ENCODE measurements at regions not wholly inside any gene's neighbourhood (a gene's known extent, or its start where the extent isn't known, plus 50 kb on each side); places are given as distances from the start of the nearest gene placed in this dataset.
"Not testable (repeated sequence)": the region's sequence is repeated elsewhere in the genome, so short reads cannot be mapped to it uniquely, and the experiment has no call there.

DNA sequence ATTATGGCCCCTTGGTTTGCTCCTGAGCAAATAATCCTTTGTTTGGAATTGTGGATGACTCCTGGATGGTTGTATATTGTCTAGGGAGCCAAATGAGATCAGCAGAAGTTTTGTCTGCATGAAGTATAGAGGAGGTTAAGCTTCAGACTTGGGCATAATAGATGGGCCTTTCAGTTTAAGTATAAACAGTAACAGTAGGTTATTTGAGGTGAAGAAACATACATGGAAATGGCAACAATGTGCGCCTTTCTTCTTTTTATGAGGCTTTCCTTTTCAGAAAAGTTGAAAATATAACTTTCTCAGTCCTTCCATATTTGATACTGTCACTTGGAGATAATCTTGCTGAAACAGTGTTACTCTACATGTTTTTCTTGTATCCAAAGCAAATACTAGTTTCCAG lies 63.7 kb upstream of the PPP1R12A start:
- Histone ChIP-seq H3K9me3 (ENCODE audit: low read depth) (no peaks in the 10 kb centered on the region), H4K20me1 (ENCODE audit: low read depth) (no peaks in the 10 kb centered on the region), H2AFZ (replicated peaks) (no peak overlapping the region), H3K9ac (no peak overlapping the region), H3K27me3 (no peaks in the 10 kb centered on the region), H3K27ac (no peak overlapping the region), H3K79me2 (ENCODE audit: low read depth) (no peaks in the 10 kb centered on the region), H3K4me2 (no peak overlapping the region), H3F3A (ENCODE audit: low read depth) (no peaks in the 10 kb centered on the region), H3K4me3 (no peak overlapping the region), H3K4me1 (no peaks in the 10 kb centered on the region), H3K36me3 (no peaks in the 10 kb centered on the region)
- no peak overlapping the region for H3K27ac Mint-ChIP-seq
- H3K9me3 Mint-ChIP-seq: no peaks in the 10 kb centered on the region
- no peaks in the 10 kb centered on the region for H3K36me3 Mint-ChIP-seq
- no peaks in the 10 kb centered on the region for H3K27me3 Mint-ChIP-seq (ENCODE audit: insufficient read depth, low read depth)
- H3K4me1 Mint-ChIP-seq: no peaks in the 10 kb centered on the region
- no peak for TF ChIP-seq EZH2 (IDR thresholded peaks at IDR 0.05)
- TF ChIP-seq, protein P1, sequence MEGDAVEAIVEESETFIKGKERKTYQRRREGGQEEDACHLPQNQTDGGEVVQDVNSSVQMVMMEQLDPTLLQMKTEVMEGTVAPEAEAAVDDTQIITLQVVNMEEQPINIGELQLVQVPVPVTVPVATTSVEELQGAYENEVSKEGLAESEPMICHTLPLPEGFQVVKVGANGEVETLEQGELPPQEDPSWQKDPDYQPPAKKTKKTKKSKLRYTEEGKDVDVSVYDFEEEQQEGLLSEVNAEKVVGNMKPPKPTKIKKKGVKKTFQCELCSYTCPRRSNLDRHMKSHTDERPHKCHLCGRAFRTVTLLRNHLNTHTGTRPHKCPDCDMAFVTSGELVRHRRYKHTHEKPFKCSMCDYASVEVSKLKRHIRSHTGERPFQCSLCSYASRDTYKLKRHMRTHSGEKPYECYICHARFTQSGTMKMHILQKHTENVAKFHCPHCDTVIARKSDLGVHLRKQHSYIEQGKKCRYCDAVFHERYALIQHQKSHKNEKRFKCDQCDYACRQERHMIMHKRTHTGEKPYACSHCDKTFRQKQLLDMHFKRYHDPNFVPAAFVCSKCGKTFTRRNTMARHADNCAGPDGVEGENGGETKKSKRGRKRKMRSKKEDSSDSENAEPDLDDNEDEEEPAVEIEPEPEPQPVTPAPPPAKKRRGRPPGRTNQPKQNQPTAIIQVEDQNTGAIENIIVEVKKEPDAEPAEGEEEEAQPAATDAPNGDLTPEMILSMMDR (IDR thresholded peaks at IDR 0.05): no peak
- TF ChIP-seq EZH2phosphoT487 (IDR thresholded peaks at IDR 0.05): no peak
- no peak for DNase-seq (ENCODE audit: low spot score)
- H3K4me3 Mint-ChIP-seq: no peak overlapping the region

DNA sequence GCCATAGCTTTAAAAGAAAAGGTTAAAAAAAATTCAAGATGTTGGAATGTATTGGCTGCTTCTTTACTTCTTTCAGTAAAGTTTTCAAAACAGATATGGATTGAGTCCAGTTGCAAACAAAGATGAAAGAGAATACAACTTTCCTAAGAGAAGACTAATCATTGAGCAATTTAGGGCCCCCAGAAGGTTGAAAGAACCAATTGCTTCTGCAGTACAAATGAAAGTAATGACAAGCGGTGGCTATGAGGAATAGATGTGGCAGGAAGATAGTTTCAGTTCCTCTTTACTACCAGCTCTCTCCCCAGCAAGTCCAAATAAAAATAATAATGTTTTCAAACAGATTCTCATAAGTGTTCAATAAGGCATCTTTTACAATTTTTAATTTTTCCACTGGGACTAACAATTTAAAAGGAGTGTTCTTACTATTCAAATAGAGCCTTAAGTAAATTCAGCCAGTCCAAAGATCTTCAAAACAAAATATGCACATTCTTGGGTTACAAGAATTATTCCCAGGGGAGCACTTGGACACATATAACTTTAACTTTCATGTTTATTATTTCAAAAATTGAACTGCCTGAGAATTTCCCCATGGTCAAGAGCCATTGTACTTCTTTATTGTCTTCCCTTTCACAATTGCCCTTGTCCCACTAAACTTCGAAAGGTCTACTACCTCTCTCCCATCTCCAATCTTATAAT lies 62.3 kb upstream of the PPP1R12A start:
- Mint-ChIP-seq H3K36me3 (no peaks in the 10 kb centered on the region), H3K27me3 (ENCODE audit: insufficient read depth, low read depth) (peaks cover 2% of the 10 kb centered on the region), H3K4me1 (no peaks in the 10 kb centered on the region), H3K27ac (no peak overlapping the region), H3K9me3 (no peaks in the 10 kb centered on the region), H3K4me3 (no peak overlapping the region)
- Histone ChIP-seq H3K27me3 (no peaks in the 10 kb centered on the region), H2AFZ (replicated peaks) (no peak overlapping the region), H3K4me2 (no peak overlapping the region), H4K20me1 (ENCODE audit: low read depth) (no peaks in the 10 kb centered on the region), H3K4me3 (no peak overlapping the region), H3K27ac (no peak overlapping the region), H3K9ac (no peak overlapping the region), H3K9me3 (ENCODE audit: low read depth) (no peaks in the 10 kb centered on the region), H3F3A (ENCODE audit: low read depth) (no peaks in the 10 kb centered on the region), H3K79me2 (ENCODE audit: low read depth) (no peaks in the 10 kb centered on the region), H3K36me3 (no peaks in the 10 kb centered on the region), H3K4me1 (no peaks in the 10 kb centered on the region)
- DNase-seq (ENCODE audit: low spot score): no peak
- TF ChIP-seq EZH2 (IDR thresholded peaks at IDR 0.05) (no peak), EZH2phosphoT487 (IDR thresholded peaks at IDR 0.05) (no peak)
- TF ChIP-seq, protein P1 (IDR thresholded peaks at IDR 0.05): no peak

DNA sequence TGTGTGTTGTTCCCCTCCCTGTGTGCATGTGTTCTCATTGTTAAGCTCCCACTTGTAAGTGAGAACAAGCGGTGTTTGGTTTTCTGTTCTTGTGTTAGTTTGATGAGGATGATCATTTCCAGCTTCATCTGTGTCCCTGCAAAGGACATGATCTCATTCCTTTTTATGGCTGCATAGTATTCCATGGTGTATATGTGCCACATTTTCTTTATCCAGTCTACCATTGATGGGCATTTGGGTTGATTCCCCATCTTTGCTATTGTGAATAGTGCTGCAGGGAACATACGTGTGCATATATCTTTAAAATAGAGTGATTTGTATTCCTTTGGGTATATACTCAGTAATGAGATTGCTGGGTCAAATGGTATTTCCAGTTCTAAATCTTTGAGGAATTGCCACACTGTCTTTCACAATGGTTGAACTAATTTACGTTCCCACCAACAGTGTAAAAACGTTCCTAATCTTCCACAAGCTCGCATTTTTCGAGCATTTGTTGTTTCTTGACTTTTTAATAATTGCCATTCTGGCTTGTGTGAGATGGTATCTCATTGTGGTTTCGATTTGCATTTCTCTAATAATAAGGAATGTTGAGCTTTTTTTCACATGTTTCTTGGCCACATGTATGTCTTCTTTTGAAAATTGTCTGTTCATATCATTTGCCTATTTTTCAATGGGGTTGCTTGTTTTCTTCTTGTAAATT lies 60.6 kb upstream of the PPP1R12A start:
- not testable (repeated sequence) for H3K9me3 ChIP-seq (ENCODE audit: low read depth); H3K4me1 Mint-ChIP-seq; H2AFZ ChIP-seq (replicated peaks); H3K27ac ChIP-seq; H3K4me2 ChIP-seq; DNase-seq (ENCODE audit: low spot score); H4K20me1 ChIP-seq (ENCODE audit: low read depth); H3K36me3 Mint-ChIP-seq; H3F3A ChIP-seq (ENCODE audit: low read depth); H3K27me3 Mint-ChIP-seq (ENCODE audit: insufficient read depth, low read depth); H3K79me2 ChIP-seq (ENCODE audit: low read depth); H3K36me3 ChIP-seq; H3K9ac ChIP-seq; H3K4me3 Mint-ChIP-seq; H3K9me3 Mint-ChIP-seq; H3K4me3 ChIP-seq; H3K4me1 ChIP-seq; H3K27ac Mint-ChIP-seq; H3K27me3 ChIP-seq

All from neural progenitor cell (in vitro differentiated cells).